LoVo (cell line): ENCODE measurements at regions not wholly inside any gene's neighbourhood (a gene's known extent, or its start where the extent isn't known, plus 50 kb on each side); places are given as distances from the start of the nearest gene placed in this dataset.
A peak's percentile ranks its signal among the peaks of the same experiment; 100 is the strongest.
"Not testable (repeated sequence)": the region's sequence is repeated elsewhere in the genome, so short reads cannot be mapped to it uniquely, and the experiment has no call there.

Experiments
- DNase-seq: peaks from one replicate; pipeline ENCODE4 v3.0.0-alpha.2; 2016; ENCODE audit warnings: low spot score

- DNase-seq: no peak
These were observed 1460.0 kb upstream of the CDH8 start for GRCh38 chr16:63496282-63496681.

GRCh38 chr16:63488955-63489354, 1452.7 kb upstream of the CDH8 start:
- DNase-seq: no peak

GRCh38 chr16:63481060-63481459, 1444.8 kb upstream of the CDH8 start:
- DNase-seq: no peak

DNA sequence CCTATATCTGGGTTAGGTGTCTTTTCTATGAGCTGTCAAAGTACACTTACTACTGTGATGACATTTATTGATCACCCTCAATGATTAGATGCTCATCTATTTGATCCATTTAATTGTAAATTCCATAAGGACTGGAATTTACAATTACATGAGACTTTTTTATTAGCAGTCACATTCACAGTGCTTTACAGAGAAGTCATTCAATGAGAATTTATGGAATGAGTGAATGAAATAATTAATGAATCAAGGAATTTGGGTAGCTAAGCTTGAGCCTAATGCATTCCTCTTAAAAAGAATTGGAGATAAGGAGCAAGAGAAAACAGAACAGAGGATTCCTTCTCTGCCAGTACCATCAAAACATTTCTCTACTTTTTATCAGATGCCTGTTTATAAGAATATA, 1437.5 kb upstream of the CDH8 start:
- DNase-seq: no peak

- DNase-seq: no peak
These were observed 1431.3 kb upstream of the CDH8 start for GRCh38 chr16:63467513-63467912.

- DNase-seq: no peak
These were observed 1426.1 kb upstream of the CDH8 start for GRCh38 chr16:63462316-63462715.

DNA sequence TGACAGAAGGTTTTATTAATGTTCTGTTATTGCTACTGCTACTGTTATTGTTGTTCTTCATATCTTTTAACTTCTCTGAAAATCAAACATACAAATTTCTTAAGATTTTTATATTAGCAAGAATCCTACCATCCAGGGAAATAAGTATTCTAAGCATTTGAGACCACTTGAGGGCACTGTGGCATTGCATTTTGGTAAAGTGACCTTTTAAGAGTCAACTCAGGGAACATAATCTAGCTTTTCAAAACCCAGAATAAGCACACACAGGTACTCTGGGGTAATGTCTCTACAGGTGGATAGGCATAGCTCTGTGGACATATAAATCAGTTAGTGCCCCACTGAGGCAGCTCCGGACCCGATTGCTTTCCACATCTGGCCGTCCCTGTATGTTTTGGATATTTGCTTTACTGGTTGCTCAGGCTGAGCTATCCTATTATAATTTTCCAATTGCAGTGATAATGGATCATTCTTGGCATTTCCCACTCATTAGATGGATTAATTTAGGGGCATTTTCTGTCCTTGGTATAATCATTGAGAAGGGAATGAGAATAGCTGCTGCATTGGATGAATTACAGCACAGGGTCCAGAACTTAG, 1425.1 kb upstream of the CDH8 start:
- DNase-seq: peak; percentile 6

DNA sequence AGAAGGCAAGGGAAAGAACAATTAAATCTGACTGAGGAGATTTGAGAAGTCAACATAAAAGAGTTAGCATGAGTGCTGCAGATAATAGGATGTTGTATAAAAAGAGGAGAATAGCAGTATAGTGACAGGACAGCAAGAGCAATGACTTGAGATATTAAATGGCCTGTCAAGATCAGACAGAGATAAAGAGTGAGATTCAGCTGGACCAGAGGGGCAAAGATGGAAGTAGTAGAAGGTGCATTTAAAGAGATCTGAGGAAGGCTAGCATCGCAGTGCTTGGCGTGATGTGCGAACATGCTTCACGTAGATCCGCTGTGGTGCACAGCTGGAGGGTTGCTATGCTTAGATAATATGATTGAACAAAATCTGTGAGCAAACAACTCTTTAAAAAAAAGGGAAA, 1422.6 kb upstream of the CDH8 start:
- DNase-seq: no peak

DNA sequence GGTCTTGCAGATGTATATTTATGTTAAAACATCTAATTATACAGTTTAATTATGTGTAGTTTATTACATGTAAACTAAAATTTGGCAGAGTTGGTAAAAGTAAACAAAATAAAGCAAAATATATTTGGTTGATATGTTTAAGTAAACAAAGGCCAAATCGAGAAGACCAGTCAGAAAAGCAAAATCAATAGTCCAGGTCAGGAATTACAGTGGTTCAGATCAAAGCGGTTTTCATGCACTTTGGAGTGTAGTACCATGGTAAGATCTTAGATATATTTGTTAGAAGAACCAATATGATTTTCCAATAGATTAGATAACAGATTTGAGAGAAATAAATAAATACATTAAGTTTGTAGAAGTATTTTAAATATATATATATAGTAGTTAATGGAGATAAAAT, 1421.6 kb upstream of the CDH8 start:
- DNase-seq: no peak

GRCh38 chr16:63453261-63453660, 1417.0 kb upstream of the CDH8 start:
- no peak for DNase-seq

GRCh38 chr16:63447121-63447520, 1410.9 kb upstream of the CDH8 start:
- DNase-seq: no peak

DNA sequence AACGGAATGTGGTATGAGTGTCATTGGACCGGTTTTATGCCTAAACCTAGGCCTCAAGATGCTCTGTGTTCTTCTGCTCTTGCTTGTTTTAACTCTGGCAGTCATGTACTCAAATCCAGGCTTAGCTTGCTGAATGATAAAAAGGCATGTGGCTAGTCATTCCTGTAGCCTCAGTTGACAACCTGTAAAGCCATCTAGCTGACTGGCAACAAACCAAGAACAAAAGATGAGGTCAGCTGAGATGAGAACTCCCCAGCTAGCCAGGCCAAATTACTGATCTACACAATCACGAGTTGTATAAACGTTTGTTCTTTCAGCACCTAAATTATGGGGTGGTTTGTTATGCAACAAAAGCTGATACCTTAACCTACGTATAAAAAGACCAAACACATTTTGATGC, 1406.0 kb upstream of the CDH8 start:
- no peak for DNase-seq

GRCh38 chr16:63426275-63426870, 1390.1 kb upstream of the CDH8 start:
- DNase-seq: no peak

- DNase-seq: no peak
These were observed 1386.5 kb upstream of the CDH8 start for GRCh38 chr16:63422715-63423114.

- DNase-seq: no peak
These were observed 1380.5 kb upstream of the CDH8 start for GRCh38 chr16:63416712-63417111.

GRCh38 chr16:63415014-63415413, 1378.8 kb upstream of the CDH8 start:
- DNase-seq: no peak

GRCh38 chr16:63410594-63410993, 1374.4 kb upstream of the CDH8 start:
- DNase-seq: no peak

GRCh38 chr16:63403792-63404191, 1367.6 kb upstream of the CDH8 start:
- no peak for DNase-seq

- not testable (repeated sequence) for DNase-seq
These were observed 1352.0 kb upstream of the CDH8 start for GRCh38 chr16:63388277-63388676.

GRCh38 chr16:63385714-63386432, 1349.6 kb upstream of the CDH8 start:
- no peak for DNase-seq

DNA sequence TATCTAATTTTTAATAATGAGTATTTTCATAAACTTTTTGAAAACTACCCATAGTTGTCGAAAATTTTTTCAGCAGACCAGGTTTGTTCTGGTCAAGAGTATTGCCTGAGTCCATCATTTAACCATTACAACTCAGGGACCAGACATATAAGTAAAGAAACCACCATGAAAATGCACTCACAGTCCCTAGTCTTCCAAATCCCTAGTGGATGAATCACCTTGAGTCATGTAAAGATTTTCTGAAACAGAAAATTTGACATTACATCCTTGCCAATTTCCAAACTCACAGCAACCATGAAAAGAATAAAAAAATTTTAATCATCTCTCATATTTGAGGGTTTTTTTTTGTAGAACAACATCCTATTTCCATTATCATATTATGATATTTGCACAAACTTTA, 1337.5 kb upstream of the CDH8 start:
- no peak for DNase-seq

DNA sequence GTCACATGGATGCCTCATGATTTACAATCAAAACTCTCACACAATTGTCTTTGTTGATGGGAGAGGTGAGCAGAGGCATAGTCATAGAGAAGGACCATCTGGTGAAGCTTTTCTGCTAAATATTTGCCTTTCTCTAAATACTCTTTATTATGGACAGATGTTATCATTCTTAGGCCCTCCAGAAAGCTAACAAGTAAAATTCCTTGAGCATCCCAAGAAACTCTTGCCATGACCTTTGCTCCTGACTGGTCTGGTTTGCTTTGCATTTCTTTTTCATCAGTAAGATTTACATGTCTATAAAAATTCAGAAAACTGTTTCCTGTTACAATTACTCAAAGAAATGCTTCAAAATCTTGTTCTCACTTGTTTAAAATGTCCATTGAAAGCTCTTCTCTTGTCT, 1336.6 kb upstream of the CDH8 start:
- no peak for DNase-seq

DNA sequence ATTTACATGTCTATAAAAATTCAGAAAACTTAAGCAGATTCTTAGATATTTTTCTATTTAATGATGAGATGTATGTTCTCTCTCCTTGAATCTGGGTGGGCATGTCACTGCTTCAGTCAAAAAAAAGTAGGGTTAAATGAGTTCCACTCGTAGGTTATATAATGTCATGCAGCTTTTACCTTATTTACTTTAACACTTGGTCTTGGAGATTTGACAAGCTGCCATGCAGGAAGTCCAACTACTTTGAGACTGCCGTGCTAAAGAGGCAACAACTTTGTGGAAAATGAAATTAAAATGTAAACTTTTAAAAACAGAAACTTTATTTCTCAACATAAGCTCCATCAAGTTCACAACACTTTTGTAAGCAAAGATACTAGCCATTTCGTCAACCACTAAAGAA, 1336.0 kb upstream of the CDH8 start:
- DNase-seq: no peak
